H9 (cell line): ENCODE measurements at regions not wholly inside any gene's neighbourhood (a gene's known extent, or its start where the extent isn't known, plus 50 kb on each side); places are given as distances from the start of the nearest gene placed in this dataset.

Experiments
- DNase-seq: peaks from one replicate; pipeline ENCODE4 v3.0.0-alpha.2; 2017
- H2AFZ ChIP-seq: one replicate; pipeline ENCODE4 v1.6.1; 2013; ENCODE audit warnings: mild to moderate bottlenecking, low read length, control low read depth, moderate library complexity
- H2AK5ac ChIP-seq: 2 replicates; pipeline ENCODE4 v1.6.1; 2013; ENCODE audit warnings: low read length, control low read depth, mixed read lengths; ENCODE audit not compliant: insufficient read length
- H2BK120ac ChIP-seq: one replicate; pipeline ENCODE4 v1.6.1; 2013; ENCODE audit warnings: low read depth, mild to moderate bottlenecking, low read length, control low read depth, inconsistent platforms; ENCODE audit not compliant: poor library complexity, severe bottlenecking
- H2BK12ac ChIP-seq: 2 replicates; pipeline ENCODE4 v1.6.1; 2013; ENCODE audit warnings: low read length, control low read depth, mixed read lengths, low read depth; ENCODE audit not compliant: insufficient read length
- H2BK15ac ChIP-seq: 2 replicates; pipeline ENCODE4 v1.6.1; 2013; ENCODE audit warnings: low read depth, low read length, control low read depth
- H2BK20ac ChIP-seq: one replicate; pipeline ENCODE4 v1.6.1; 2013; ENCODE audit warnings: low read depth, mild to moderate bottlenecking, low read length, control low read depth, inconsistent platforms; ENCODE audit not compliant: poor library complexity, severe bottlenecking
- H2BK5ac ChIP-seq: 2 replicates; pipeline ENCODE4 v1.6.1; 2013; ENCODE audit warnings: low read length, control low read depth, mixed read lengths; ENCODE audit not compliant: insufficient read length
- H3K14ac ChIP-seq: 2 replicates; pipeline ENCODE4 v1.6.1; 2013; ENCODE audit warnings: low read length, control low read depth; ENCODE audit not compliant: insufficient read depth
- H3K18ac ChIP-seq: 2 replicates; pipeline ENCODE4 v1.6.1; 2013; ENCODE audit warnings: low read depth, mild to moderate bottlenecking, mixed read lengths, low read length, control low read depth; ENCODE audit not compliant: insufficient read length
- H3K23ac ChIP-seq: 2 replicates; pipeline ENCODE4 v1.6.1; 2013; ENCODE audit warnings: low read length, control low read depth, mixed read lengths, low read depth; ENCODE audit not compliant: insufficient read length
- H3K23me2 ChIP-seq: 2 replicates; pipeline ENCODE4 v1.6.1; 2013; ENCODE audit warnings: low read depth, mild to moderate bottlenecking, mixed read lengths, low read length, control low read depth; ENCODE audit not compliant: insufficient read length, poor library complexity, severe bottlenecking
- H3K27ac ChIP-seq: 2 replicates; pipeline ENCODE4 v1.5.1; 2013; ENCODE audit warnings: low read length, control low read depth, mixed read lengths, low read depth; ENCODE audit not compliant: insufficient read length
- H3K27me3 ChIP-seq: 2 replicates; pipeline ENCODE4 v1.6.1; 2013; ENCODE audit warnings: low read length, control low read depth, inconsistent platforms; ENCODE audit not compliant: insufficient read depth
- H3K4ac ChIP-seq: 2 replicates; pipeline ENCODE4 v1.6.1; 2013; ENCODE audit warnings: low read depth, mild to moderate bottlenecking, control low read depth, inconsistent platforms, low read length, moderate library complexity
- H3K4me1 ChIP-seq: 2 replicates; pipeline ENCODE4 v1.6.1; 2013; ENCODE audit warnings: low read length, control low read depth, inconsistent platforms; ENCODE audit not compliant: insufficient read depth
- H3K4me2 ChIP-seq: 2 replicates; pipeline ENCODE4 v1.6.1; 2013; ENCODE audit warnings: low read length, control low read depth, mixed read lengths; ENCODE audit not compliant: insufficient read length, insufficient read depth
- H3K56ac ChIP-seq: 2 replicates; pipeline ENCODE4 v1.6.1; 2013; ENCODE audit warnings: low read depth, mild to moderate bottlenecking, mixed read lengths, low read length, control low read depth; ENCODE audit not compliant: insufficient read length
- H3K79me1 ChIP-seq: 2 replicates; pipeline ENCODE4 v1.6.1; 2013; ENCODE audit warnings: low read depth, mild to moderate bottlenecking, moderate library complexity, low read length, control low read depth, inconsistent platforms; ENCODE audit not compliant: insufficient read depth, poor library complexity, severe bottlenecking
- H3K79me2 ChIP-seq: 2 replicates; pipeline ENCODE4 v1.6.1; 2013; ENCODE audit warnings: low read length, control low read depth, inconsistent platforms; ENCODE audit not compliant: insufficient read depth
- H3K9ac ChIP-seq: 2 replicates; pipeline ENCODE4 v1.6.1; 2013; ENCODE audit warnings: low read length, control low read depth, mixed read lengths; ENCODE audit not compliant: insufficient read length; ENCODE audit errors: extremely low read depth
- H3K9me3 ChIP-seq: one replicate; pipeline ENCODE4 v1.6.1; 2013; ENCODE audit warnings: low read depth, low read length, inconsistent platforms; ENCODE audit not compliant: control insufficient read depth
- H3T11ph ChIP-seq: one replicate; pipeline ENCODE4 v1.6.1; 2013; ENCODE audit warnings: mild to moderate bottlenecking, low read length, control low read depth, inconsistent platforms
- H4K20me1 ChIP-seq: one replicate; pipeline ENCODE4 v1.6.1; 2013; ENCODE audit not compliant: control insufficient read depth, insufficient read length, insufficient read depth
- H4K5ac ChIP-seq: 2 replicates; pipeline ENCODE4 v1.6.1; 2013; ENCODE audit warnings: low read depth, mild to moderate bottlenecking, mixed read lengths, low read length, control low read depth; ENCODE audit not compliant: insufficient read length
- H4K8ac ChIP-seq: replicated peaks from 2 replicates; pipeline ENCODE4 v1.6.1; 2013; ENCODE audit warnings: low read length, control low read depth, mixed read lengths, low read depth; ENCODE audit not compliant: insufficient read length
- H4K91ac ChIP-seq: 2 replicates; pipeline ENCODE4 v1.6.1; 2013; ENCODE audit warnings: low read depth, mild to moderate bottlenecking, moderate library complexity, mixed read lengths, low read length, control low read depth; ENCODE audit not compliant: insufficient read length
- H3K27ac Mint-ChIP-seq, 3 experiments: 2 replicates in 2 of 3; 3 replicates in 1 of 3; pipeline ENCODE4 v1.8.0; 2020 to 2021; ENCODE audit warnings: mixed read lengths in 3 of 3, mild to moderate bottlenecking in 1 of 3, moderate library complexity in 1 of 3
- H3K27me3 Mint-ChIP-seq: 2 replicates; pipeline ENCODE4 v1.8.0; 2021; ENCODE audit warnings: low read depth, mild to moderate bottlenecking, moderate library complexity, mixed read lengths
- H3K36me3 Mint-ChIP-seq, 3 experiments: 2 replicates in 2 of 3; 3 replicates in 1 of 3; pipeline ENCODE4 v1.8.0; 2020 to 2021; ENCODE audit warnings: low read depth in 3 of 3, mixed read lengths in 3 of 3; ENCODE audit not compliant: insufficient read depth in 1 of 3
- H3K4me1 Mint-ChIP-seq, 2 experiments: 2 replicates each; pipeline ENCODE4 v1.8.0; 2020; ENCODE audit warnings: mixed read lengths in 2 of 2
- H3K4me3 Mint-ChIP-seq, 2 experiments: 2 replicates in 1 of 2; 3 replicates in 1 of 2; pipeline ENCODE4 v1.8.0; 2020 to 2021; ENCODE audit warnings: mild to moderate bottlenecking in 2 of 2, mixed read lengths in 2 of 2, moderate library complexity in 1 of 2
- H3K9me3 Mint-ChIP-seq, 2 experiments: 2 replicates in 1 of 2; 3 replicates in 1 of 2; pipeline ENCODE4 v1.8.0; 2020; ENCODE audit warnings: mild to moderate bottlenecking in 2 of 2, mixed read lengths in 2 of 2, moderate library complexity in 1 of 2
- CTCF ChIP-seq: fragments of 200-600 bp; sonication (generic); conservative IDR thresholded peaks from 3 replicates; pipeline ENCODE4 v1.8.0; 2021; ENCODE audit warnings: antibody characterized with exemption, mild to moderate bottlenecking
- WGBS: extraction: QIAGEN DNeasy Blood & Tissue Kit; methylation state at CpG from one replicate; pipeline ENCODE4 v1.1.7; 2013; ENCODE audit warnings: missing lambda C conversion rate, low lambda C conversion rate, mixed read lengths; ENCODE audit not compliant: insufficient read length; ENCODE audit errors: extremely low coverage; 5-methylcytosine and 5-hydroxymethylcytosine counted together

GRCh38 chr1:43021547-43022474, 63.1 kb upstream of the SLC2A1 start:
- H2BK15ac ChIP-seq: no peak overlapping the region
- H3K23ac ChIP-seq: no peak overlapping the region
- H2AK5ac ChIP-seq: no peak overlapping the region
- no peak overlapping the region for H3K18ac ChIP-seq
- no peaks in the 10 kb centered on the region for H3K9me3 ChIP-seq
- H3K27ac ChIP-seq: no peak overlapping the region
- no peak overlapping the region for H2BK12ac ChIP-seq
- H3T11ph ChIP-seq: no peak overlapping the region
- Mint-ChIP-seq H3K27me3 (peaks cover 10% of the 10 kb centered on the region), H3K9me3 (no peaks in the 10 kb centered on the region), H3K36me3 (no peaks in the 10 kb centered on the region), H3K4me1 (peaks cover 0 to 7% of the 10 kb centered on the region in 2 experiments; a peak in 2 of 4 replicates), H3K4me3 (no peak overlapping the region), H3K27ac (no peak overlapping the region)
- WGBS: no CpG with 5 or more reads among the region's 14 CpGs
- H3K4me2 ChIP-seq: no peak overlapping the region
- H2BK20ac ChIP-seq: no peak overlapping the region
- no peaks in the 10 kb centered on the region for H3K23me2 ChIP-seq
- H3K9ac ChIP-seq: no peak overlapping the region
- TF ChIP-seq CTCF: no peak
- H3K4ac ChIP-seq: no peak overlapping the region
- no peak overlapping the region for H4K5ac ChIP-seq
- no peaks in the 10 kb centered on the region for H3K79me1 ChIP-seq
- H3K79me2 ChIP-seq: no peaks in the 10 kb centered on the region
- no peak overlapping the region for H2BK120ac ChIP-seq
- no peak overlapping the region for H3K56ac ChIP-seq
- H3K27me3 ChIP-seq: no peaks in the 10 kb centered on the region
- no peak overlapping the region for H4K8ac ChIP-seq
- no peaks in the 10 kb centered on the region for H4K20me1 ChIP-seq
- H2AFZ ChIP-seq: no peak overlapping the region
- no peak overlapping the region for H4K91ac ChIP-seq
- no peaks in the 10 kb centered on the region for H3K4me1 ChIP-seq
- no peak overlapping the region; the same call in 1 of the 2 replicates for H3K14ac ChIP-seq
- no peak overlapping the region for H2BK5ac ChIP-seq
- DNase-seq: no peak
